Upper lobe of left lung (tissue), 6 donors: ENCODE measurements at regions not wholly inside any gene's neighbourhood (a gene's known extent, or its start where the extent isn't known, plus 50 kb on each side); places are given as distances from the start of the nearest gene placed in this dataset.

Source experiments
- ATAC-seq, 2 donors: fragments of 200-7000 bp; cut with Tn5 transposase; one replicate each; pipeline ENCODE4 v1.9.1; 2022; ENCODE audit warnings: mild to moderate bottlenecking in 2 of 2, moderate library complexity in 2 of 2; ENCODE audit not compliant: low FRiP score in 2 of 2
- DNase-seq, 2 donors: peaks; one replicate each; pipeline ENCODE4 v3.0.0-alpha.2; 2019 to 2020
- H3K27ac ChIP-seq, 4 donors: fragments of 200-600 bp; sonication (generic); one replicate each; pipeline ENCODE4 v1.5.1; 2016 to 2019
- H3K27me3 ChIP-seq, 4 donors: fragments of 200-600 bp; sonication (generic); one replicate each; pipeline ENCODE4 v1.5.1; 2017 to 2019
- H3K36me3 ChIP-seq, 4 donors: fragments of 200-600 bp; sonication (generic); one replicate each; pipeline ENCODE4 v1.5.1; 2016 to 2019
- H3K4me1 ChIP-seq, 4 donors: fragments of 200-600 bp; sonication (generic); one replicate each; pipeline ENCODE4 v1.5.1; 2018 to 2019
- H3K4me3 ChIP-seq, 4 donors: fragments of 200-600 bp; sonication (generic); one replicate each; pipeline ENCODE4 v1.5.1; 2017 to 2019; ENCODE audit warnings: mild to moderate bottlenecking in 2 of 4, moderate library complexity in 1 of 4
- H3K9me3 ChIP-seq, 4 donors: fragments of 200-600 bp; sonication (generic); one replicate each; pipeline ENCODE4 v1.5.1; 2018 to 2019
- EP300 ChIP-seq, 4 donors: sonication (generic); formaldehyde crosslinking; IDR thresholded peaks; one replicate each; pipeline ENCODE4 v1.5.1; 2017; ENCODE audit warnings: antibody characterized with exemption in 4 of 4, control low read depth in 2 of 4
- POLR2A ChIP-seq, 4 donors: fragments of 450-650 bp; IDR thresholded peaks; one replicate each; pipeline ENCODE4 v1.5.1; 2016 to 2017; ENCODE audit warnings: antibody characterized with exemption in 4 of 4, mild to moderate bottlenecking in 2 of 4
- POLR2AphosphoS5 ChIP-seq, 2 donors: sonication (generic); formaldehyde crosslinking; IDR thresholded peaks; one replicate each; pipeline ENCODE4 v1.5.1; 2017; ENCODE audit warnings: antibody characterized with exemption in 2 of 2
- WGBS, 2 donors: methylation state at CpG; one replicate each; pipeline ENCODE4 v1.1.5; 2017 to 2018; 5-methylcytosine and 5-hydroxymethylcytosine counted together
- TF ChIP-seq, protein P1 (sequence below), 6 experiments: fragments of 450-650 bp in 4 of 6; fragments of 200-600 bp in 2 of 6; sonication (generic) in 2 of 6; IDR thresholded peaks; one replicate each; pipeline ENCODE4 v1.5.1; 2016 to 2019; ENCODE audit warnings: antibody characterized with exemption in 6 of 6
- donor health status: DM: no; HTN: no; CAD: no; lungs with moderate emphysema.
- donor health status: DM: no; HTN: yes; CAD: no; lungs with severe emphysema.

DNA sequence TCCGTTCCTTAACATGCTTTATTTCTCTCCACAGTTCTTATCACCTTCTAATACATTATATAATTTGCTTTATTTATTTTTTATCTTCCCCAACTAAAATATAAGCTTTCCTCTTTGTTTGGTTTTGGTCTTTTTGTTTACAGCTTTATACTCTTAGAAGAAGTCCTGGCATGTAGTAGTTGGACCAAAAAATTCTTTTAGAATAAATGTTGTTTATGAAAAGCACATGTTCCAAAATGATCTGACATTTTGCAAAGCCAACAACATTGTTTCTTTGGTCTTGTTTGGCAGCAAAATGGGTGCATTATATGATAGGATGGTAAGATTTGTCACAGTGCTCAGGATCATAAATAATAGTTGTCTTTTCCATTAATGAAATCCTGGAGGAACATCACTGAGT lies 312.5 kb downstream of the LRIG3 start:
- H3K4me1 ChIP-seq, result no peaks in the 10 kb centered on the region
- ATAC-seq (no peak), DNase-seq (no peak)
- WGBS, 2 donors, result 0 to 56% methylated on average over 1 of the region's 1 CpG
- H3K36me3 ChIP-seq, result no peaks in the 10 kb centered on the region
- H3K9me3 ChIP-seq, result no peaks in the 10 kb centered on the region
- TF ChIP-seq POLR2A (IDR thresholded peaks at IDR 0.05) (no peak), POLR2AphosphoS5 (IDR thresholded peaks at IDR 0.05) (no peak), EP300 (IDR thresholded peaks at IDR 0.05) (no peak)
- TF ChIP-seq, protein P1, sequence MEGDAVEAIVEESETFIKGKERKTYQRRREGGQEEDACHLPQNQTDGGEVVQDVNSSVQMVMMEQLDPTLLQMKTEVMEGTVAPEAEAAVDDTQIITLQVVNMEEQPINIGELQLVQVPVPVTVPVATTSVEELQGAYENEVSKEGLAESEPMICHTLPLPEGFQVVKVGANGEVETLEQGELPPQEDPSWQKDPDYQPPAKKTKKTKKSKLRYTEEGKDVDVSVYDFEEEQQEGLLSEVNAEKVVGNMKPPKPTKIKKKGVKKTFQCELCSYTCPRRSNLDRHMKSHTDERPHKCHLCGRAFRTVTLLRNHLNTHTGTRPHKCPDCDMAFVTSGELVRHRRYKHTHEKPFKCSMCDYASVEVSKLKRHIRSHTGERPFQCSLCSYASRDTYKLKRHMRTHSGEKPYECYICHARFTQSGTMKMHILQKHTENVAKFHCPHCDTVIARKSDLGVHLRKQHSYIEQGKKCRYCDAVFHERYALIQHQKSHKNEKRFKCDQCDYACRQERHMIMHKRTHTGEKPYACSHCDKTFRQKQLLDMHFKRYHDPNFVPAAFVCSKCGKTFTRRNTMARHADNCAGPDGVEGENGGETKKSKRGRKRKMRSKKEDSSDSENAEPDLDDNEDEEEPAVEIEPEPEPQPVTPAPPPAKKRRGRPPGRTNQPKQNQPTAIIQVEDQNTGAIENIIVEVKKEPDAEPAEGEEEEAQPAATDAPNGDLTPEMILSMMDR (IDR thresholded peaks at IDR 0.05), result no peak
- H3K27ac ChIP-seq, result no peak overlapping the region
- H3K4me3 ChIP-seq, result no peak overlapping the region
- no peaks in the 10 kb centered on the region for H3K27me3 ChIP-seq

DNA sequence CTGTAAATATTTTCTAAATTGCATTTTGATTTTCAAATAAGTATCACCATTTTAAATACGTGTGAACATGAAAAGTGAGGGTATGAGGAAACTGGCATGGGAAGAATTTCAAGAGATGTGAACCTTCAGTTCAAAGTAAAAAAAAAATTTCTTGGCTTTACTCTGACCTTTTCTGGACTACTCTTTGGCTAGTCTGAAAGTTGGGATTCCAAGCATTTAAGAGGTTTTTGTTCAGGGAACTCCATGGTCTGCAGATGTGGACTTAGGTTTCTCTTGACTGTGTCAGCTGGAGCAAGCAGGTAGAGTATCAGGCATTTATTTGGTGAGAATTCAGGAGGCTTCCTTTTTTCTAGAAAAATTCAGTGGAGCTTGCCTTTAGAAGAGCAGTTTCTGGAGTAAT lies 311.6 kb downstream of the LRIG3 start:
- Histone ChIP-seq H3K36me3 (no peaks in the 10 kb centered on the region), H3K27me3 (no peaks in the 10 kb centered on the region), H3K4me1 (no peaks in the 10 kb centered on the region), H3K9me3 (no peaks in the 10 kb centered on the region), H3K4me3 (no peak overlapping the region), H3K27ac (no peak overlapping the region)
- TF ChIP-seq EP300 (IDR thresholded peaks at IDR 0.05), result no peak
- TF ChIP-seq, protein P1 (IDR thresholded peaks at IDR 0.05), result no peak
- no peak for TF ChIP-seq POLR2AphosphoS5 (IDR thresholded peaks at IDR 0.05)
- TF ChIP-seq POLR2A (IDR thresholded peaks at IDR 0.05), result no peak
- DNase-seq, result no peak
- 48 to 57% methylated on average over 1 of the region's 1 CpG for WGBS, 2 donors
- ATAC-seq, result no peak

DNA sequence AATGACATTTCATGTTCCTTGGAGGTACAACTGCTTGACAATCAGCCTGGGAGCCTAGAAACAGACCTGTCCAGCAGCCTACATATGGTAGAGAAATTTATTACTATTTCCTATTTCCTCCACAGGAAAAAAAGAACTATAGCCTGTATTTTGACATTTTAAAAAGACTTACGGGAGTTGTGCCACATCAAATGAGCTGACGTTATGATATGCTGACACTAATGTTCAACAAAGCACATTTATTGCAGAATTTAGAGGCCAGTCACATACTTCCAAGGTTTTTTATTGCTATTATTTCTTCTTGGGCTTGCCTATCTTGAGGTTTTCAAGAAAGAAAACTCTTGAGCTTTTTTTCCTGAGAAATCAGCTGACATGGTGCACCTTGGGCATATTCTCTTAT lies 305.3 kb downstream of the LRIG3 start:
- no peak overlapping the region for H3K27ac ChIP-seq
- 39 to 44% methylated on average over 2 of the region's 2 CpGs for WGBS, 2 donors
- H3K36me3 ChIP-seq, result no peaks in the 10 kb centered on the region
- TF ChIP-seq, protein P1 (IDR thresholded peaks at IDR 0.05), result no peak
- TF ChIP-seq POLR2A (IDR thresholded peaks at IDR 0.05), result no peak
- no peak for TF ChIP-seq EP300 (IDR thresholded peaks at IDR 0.05)
- no peak for TF ChIP-seq POLR2AphosphoS5 (IDR thresholded peaks at IDR 0.05)
- ATAC-seq, result no peak
- no peaks in the 10 kb centered on the region for H3K27me3 ChIP-seq
- H3K9me3 ChIP-seq, result no peaks in the 10 kb centered on the region
- H3K4me3 ChIP-seq, result no peak overlapping the region
- no peak for DNase-seq
- H3K4me1 ChIP-seq, result no peaks in the 10 kb centered on the region

DNA sequence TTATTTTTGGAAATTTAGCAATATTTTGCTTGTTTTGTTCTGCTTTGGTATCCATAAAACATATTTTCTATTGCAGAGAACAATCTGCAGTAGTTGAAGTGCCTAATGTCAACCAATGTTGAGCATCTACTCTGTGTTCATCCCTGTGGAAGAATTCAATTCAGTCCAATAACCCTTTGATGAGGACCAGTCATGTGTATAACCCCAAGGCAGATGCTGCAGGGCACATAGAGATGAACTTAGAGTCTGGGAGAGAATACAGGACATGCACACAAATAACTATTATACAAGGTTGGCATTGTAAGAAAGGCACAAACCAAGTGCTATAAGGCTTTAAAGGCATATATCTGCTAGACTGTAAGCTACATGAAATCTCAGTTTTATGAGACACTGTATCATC lies 304.7 kb downstream of the LRIG3 start:
- DNase-seq (no peak), ATAC-seq (no peak)
- no peak for TF ChIP-seq EP300 (IDR thresholded peaks at IDR 0.05)
- Histone ChIP-seq H3K4me3 (no peak overlapping the region), H3K27ac (no peak overlapping the region), H3K36me3 (no peaks in the 10 kb centered on the region), H3K27me3 (no peaks in the 10 kb centered on the region), H3K4me1 (no peaks in the 10 kb centered on the region), H3K9me3 (no peaks in the 10 kb centered on the region)

DNA sequence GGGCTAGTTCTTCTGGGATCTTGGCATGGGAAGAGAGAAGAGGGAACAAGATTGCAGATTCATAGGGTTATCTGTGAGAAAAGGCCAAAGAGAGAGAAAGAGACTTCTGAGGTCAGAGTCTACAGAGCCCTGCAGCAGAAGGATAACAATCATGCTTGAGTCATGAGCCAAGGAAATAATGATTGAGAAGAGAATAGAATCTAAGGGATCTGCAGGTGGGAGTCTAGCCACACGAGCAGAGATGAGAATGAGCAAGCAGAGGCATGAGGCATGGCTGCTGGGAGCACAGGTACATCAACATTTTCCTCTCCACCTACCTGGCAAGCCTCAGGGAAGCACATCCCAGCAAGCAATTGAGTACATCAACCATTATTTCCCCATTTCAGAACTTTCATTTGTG lies 303.7 kb downstream of the LRIG3 start:
- DNase-seq, result no peak
- no peak for ATAC-seq
- no peaks in the 10 kb centered on the region for H3K27me3 ChIP-seq
- no peak overlapping the region for H3K27ac ChIP-seq
- no peaks in the 10 kb centered on the region for H3K36me3 ChIP-seq
- TF ChIP-seq POLR2A (IDR thresholded peaks at IDR 0.05), result no peak
- TF ChIP-seq POLR2AphosphoS5 (IDR thresholded peaks at IDR 0.05), result no peak
- no peak for TF ChIP-seq EP300 (IDR thresholded peaks at IDR 0.05)
- TF ChIP-seq, protein P1 (IDR thresholded peaks at IDR 0.05), result no peak
- no peaks in the 10 kb centered on the region for H3K9me3 ChIP-seq
- WGBS, 2 donors, result 17 to 59% methylated on average over 1 of the region's 1 CpG
- no peaks in the 10 kb centered on the region for H3K4me1 ChIP-seq
- H3K4me3 ChIP-seq, result no peak overlapping the region
